ENCODE measurements at regions not wholly inside any gene's neighbourhood (a gene's known extent, or its start where the extent isn't known, plus 50 kb on each side); places are given as distances from the start of the nearest gene placed in this dataset.

- no peak for DNase-seq
- H3K27ac ChIP-seq (ENCODE audit: low read depth, low read length) = no peak overlapping the region
- peak overlapping the region in 6 of 8 donors; percentile 41 to 79 (median 60) for H3K4me3 Mint-ChIP-seq
- H3K27me3 ChIP-seq (ENCODE audit: insufficient read depth, low read length) = no peaks in the 10 kb centered on the region
- no peak overlapping the region for H3K4me3 ChIP-seq (ENCODE audit: low read length in 2 of 2)
- peaks cover 17 to 18% of the 10 kb centered on the region in 2 donors for H3K27me3 Mint-ChIP-seq
- H3K36me3 Mint-ChIP-seq = no peaks in the 10 kb centered on the region
- CTCF ChIA-PET (ENCODE audit: partially characterized antibody) = no interaction called here
- intact Hi-C loops (cut with micrococcal nuclease) = no loop called here
- no peaks in the 10 kb centered on the region for H3K4me1 ChIP-seq (ENCODE audit: insufficient read depth, low read length)
- POLR2A ChIA-PET (ENCODE audit: partially characterized antibody) = no interaction called here
- H3K9me3 ChIP-seq (ENCODE audit: control insufficient read depth in 1 of 2, low read length in 2 of 2) = no peaks in the 10 kb centered on the region
- no peaks in the 10 kb centered on the region for H3K36me3 ChIP-seq (ENCODE audit: insufficient read depth, low read length)
- H3K9me3 Mint-ChIP-seq = no peaks in the 10 kb centered on the region
- no peak overlapping the region for H3K27ac Mint-ChIP-seq
- peaks cover 0 to 1% (median 0%) of the 10 kb centered on the region in 4 donors for H3K4me1 Mint-ChIP-seq
These were observed 70.3 kb upstream of the PGBD5 start for GRCh38 chr1:230496451-230496850.

- Mint-ChIP-seq H3K9me3 (no peaks in the 10 kb centered on the region), H3K4me1 (peaks cover 0 to 1% (median 0%) of the 10 kb centered on the region in 4 donors), H3K27ac (peak overlapping the region in 1 of 7 donors; percentile 48), H3K4me3 (peak overlapping the region in 7 of 8 donors; percentile 41 to 79 (median 63)), H3K27me3 (peaks cover 17 to 18% of the 10 kb centered on the region in 2 donors), H3K36me3 (no peaks in the 10 kb centered on the region)
- ChIA-PET CTCF (ENCODE audit: partially characterized antibody) (no interaction called here), POLR2A (ENCODE audit: partially characterized antibody) (no interaction called here)
- Histone ChIP-seq H3K36me3 (ENCODE audit: insufficient read depth, low read length) (no peaks in the 10 kb centered on the region), H3K9me3 (ENCODE audit: control insufficient read depth in 1 of 2, low read length in 2 of 2) (no peaks in the 10 kb centered on the region), H3K4me1 (ENCODE audit: insufficient read depth, low read length) (no peaks in the 10 kb centered on the region), H3K4me3 (ENCODE audit: low read length in 2 of 2) (no peak overlapping the region), H3K27me3 (ENCODE audit: insufficient read depth, low read length) (no peaks in the 10 kb centered on the region), H3K27ac (ENCODE audit: low read depth, low read length) (no peak overlapping the region)
- intact Hi-C loops (cut with micrococcal nuclease) = no loop called here
- DNase-seq = peak in 1 of 5 donors; percentile 3
These were observed 69.8 kb upstream of the PGBD5 start for GRCh38 chr1:230495891-230496385.

GRCh38 chr1:230495076-230495475 is 68.9 kb upstream of the PGBD5 start:
- peaks cover 16 to 23% of the 10 kb centered on the region in 2 donors for H3K27me3 Mint-ChIP-seq
- Histone ChIP-seq H3K36me3 (ENCODE audit: insufficient read depth, low read length) (no peaks in the 10 kb centered on the region), H3K27ac (ENCODE audit: low read depth, low read length) (no peak overlapping the region), H3K27me3 (ENCODE audit: insufficient read depth, low read length) (no peaks in the 10 kb centered on the region), H3K4me1 (ENCODE audit: insufficient read depth, low read length) (no peaks in the 10 kb centered on the region), H3K4me3 (ENCODE audit: low read length in 2 of 2) (no peak overlapping the region), H3K9me3 (ENCODE audit: control insufficient read depth in 1 of 2, low read length in 2 of 2) (no peaks in the 10 kb centered on the region)
- peaks cover 0 to 1% (median 0%) of the 10 kb centered on the region in 4 donors for H3K4me1 Mint-ChIP-seq
- peak overlapping the region in 1 of 8 donors; percentile 6 for H3K4me3 Mint-ChIP-seq
- DNase-seq = no peak
- H3K9me3 Mint-ChIP-seq = no peaks in the 10 kb centered on the region
- H3K36me3 Mint-ChIP-seq = no peaks in the 10 kb centered on the region
- CTCF ChIA-PET (ENCODE audit: partially characterized antibody) = no interaction called here
- no peak overlapping the region for H3K27ac Mint-ChIP-seq
- intact Hi-C loops (cut with micrococcal nuclease) = no loop called here
- POLR2A ChIA-PET (ENCODE audit: partially characterized antibody) = no interaction called here

DNA sequence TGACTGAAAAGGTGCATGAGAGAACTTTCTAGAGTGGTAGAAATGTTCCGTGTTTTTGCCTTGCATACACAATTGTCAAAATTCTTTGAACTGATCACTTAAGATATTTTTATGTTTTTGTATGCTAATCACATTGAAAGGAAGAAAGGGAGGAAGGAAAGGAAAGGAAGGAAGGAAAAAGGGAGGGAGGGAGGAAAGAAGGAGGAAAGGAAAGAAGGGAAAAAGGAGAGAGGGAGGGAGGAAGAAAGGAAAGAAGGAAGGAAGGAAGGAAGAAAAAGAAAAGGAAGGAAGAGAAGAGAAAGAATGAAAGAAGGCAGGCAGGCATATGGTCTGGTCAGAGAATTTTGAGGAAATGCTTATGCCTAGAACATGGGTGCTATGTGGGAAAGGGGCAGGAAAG is 68.4 kb upstream of the PGBD5 start:
- DNase-seq = no peak
- intact Hi-C loops (cut with micrococcal nuclease) = no loop called here
- H3K9me3 Mint-ChIP-seq = no peaks in the 10 kb centered on the region
- ChIA-PET POLR2A (ENCODE audit: partially characterized antibody) (no interaction called here), CTCF (ENCODE audit: partially characterized antibody) (no interaction called here)
- no peaks in the 10 kb centered on the region for H3K9me3 ChIP-seq (ENCODE audit: control insufficient read depth in 1 of 2, low read length in 2 of 2)
- H3K4me1 ChIP-seq (ENCODE audit: insufficient read depth, low read length) = no peaks in the 10 kb centered on the region
- peaks cover 16 to 21% of the 10 kb centered on the region in 2 donors for H3K27me3 Mint-ChIP-seq
- H3K27ac Mint-ChIP-seq = peak overlapping the region in 1 of 7 donors; percentile 32
- no peak overlapping the region for H3K4me3 Mint-ChIP-seq
- H3K27me3 ChIP-seq (ENCODE audit: insufficient read depth, low read length) = no peaks in the 10 kb centered on the region
- H3K4me3 ChIP-seq (ENCODE audit: low read length in 2 of 2) = no peak overlapping the region
- H3K36me3 ChIP-seq (ENCODE audit: insufficient read depth, low read length) = no peaks in the 10 kb centered on the region
- no peaks in the 10 kb centered on the region for H3K36me3 Mint-ChIP-seq
- H3K4me1 Mint-ChIP-seq = peaks cover 0 to 1% (median 0%) of the 10 kb centered on the region in 4 donors
- no peak overlapping the region for H3K27ac ChIP-seq (ENCODE audit: low read depth, low read length)

- Histone ChIP-seq H3K36me3 (ENCODE audit: insufficient read depth, low read length) (no peaks in the 10 kb centered on the region), H3K9me3 (ENCODE audit: control insufficient read depth in 1 of 2, low read length in 2 of 2) (no peaks in the 10 kb centered on the region), H3K4me3 (ENCODE audit: low read length in 2 of 2) (no peak overlapping the region), H3K27me3 (ENCODE audit: insufficient read depth, low read length) (no peaks in the 10 kb centered on the region), H3K27ac (ENCODE audit: low read depth, low read length) (no peak overlapping the region), H3K4me1 (ENCODE audit: insufficient read depth, low read length) (no peaks in the 10 kb centered on the region)
- intact Hi-C loops (cut with micrococcal nuclease) = no loop called here
- Mint-ChIP-seq H3K4me1 (peaks cover 0 to 1% (median 0%) of the 10 kb centered on the region in 4 donors), H3K36me3 (no peaks in the 10 kb centered on the region), H3K9me3 (no peaks in the 10 kb centered on the region), H3K4me3 (no peak overlapping the region), H3K27me3 (peaks cover 14 to 19% of the 10 kb centered on the region in 2 donors), H3K27ac (no peak overlapping the region)
- CTCF ChIA-PET (ENCODE audit: partially characterized antibody) = no interaction called here
- DNase-seq = no peak
- POLR2A ChIA-PET (ENCODE audit: partially characterized antibody) = no interaction called here
These were observed 67.9 kb upstream of the PGBD5 start for GRCh38 chr1:230494026-230494425.

DNA sequence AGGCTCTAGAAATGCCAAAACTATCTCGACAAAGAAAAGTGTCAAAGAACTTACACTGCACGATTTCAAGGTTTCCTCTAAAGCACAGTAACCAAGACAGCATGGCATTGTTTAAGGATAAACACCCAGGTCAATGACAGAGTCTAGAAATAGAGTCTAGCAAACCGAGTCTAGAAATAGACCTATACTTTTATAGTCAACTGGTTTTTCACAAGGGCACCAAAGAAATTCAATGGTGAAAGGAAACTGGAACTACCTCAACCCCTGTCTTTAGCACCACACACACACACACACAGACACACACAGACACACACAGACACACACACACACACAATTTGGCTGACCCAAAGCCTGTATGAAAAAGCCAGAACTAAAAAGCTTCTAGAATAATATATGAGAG is 67.1 kb upstream of the PGBD5 start:
- no peak overlapping the region for H3K4me3 ChIP-seq (ENCODE audit: low read length in 2 of 2)
- no peaks in the 10 kb centered on the region for H3K4me1 ChIP-seq (ENCODE audit: insufficient read depth, low read length)
- POLR2A ChIA-PET (ENCODE audit: partially characterized antibody) = no interaction called here
- peaks cover 10 to 17% of the 10 kb centered on the region in 2 donors for H3K27me3 Mint-ChIP-seq
- no peak overlapping the region for H3K27ac ChIP-seq (ENCODE audit: low read depth, low read length)
- no peak overlapping the region for H3K27ac Mint-ChIP-seq
- H3K36me3 ChIP-seq (ENCODE audit: insufficient read depth, low read length) = no peaks in the 10 kb centered on the region
- no peak overlapping the region for H3K4me3 Mint-ChIP-seq
- no peaks in the 10 kb centered on the region for H3K27me3 ChIP-seq (ENCODE audit: insufficient read depth, low read length)
- DNase-seq = no peak
- no peaks in the 10 kb centered on the region for H3K36me3 Mint-ChIP-seq
- intact Hi-C loops (cut with micrococcal nuclease) = no loop called here
- H3K9me3 Mint-ChIP-seq = no peaks in the 10 kb centered on the region
- H3K9me3 ChIP-seq (ENCODE audit: control insufficient read depth in 1 of 2, low read length in 2 of 2) = no peaks in the 10 kb centered on the region
- peaks cover 0 to 1% (median 0%) of the 10 kb centered on the region in 4 donors for H3K4me1 Mint-ChIP-seq
- CTCF ChIA-PET (ENCODE audit: partially characterized antibody) = no interaction called here

- ChIA-PET CTCF (ENCODE audit: partially characterized antibody) (no interaction called here), POLR2A (ENCODE audit: partially characterized antibody) (no interaction called here)
- Mint-ChIP-seq H3K4me1 (no peaks in the 10 kb centered on the region), H3K27ac (no peak overlapping the region), H3K27me3 (peaks cover 8 to 13% of the 10 kb centered on the region in 2 donors), H3K36me3 (no peaks in the 10 kb centered on the region), H3K9me3 (peaks cover 0 to 2% (median 0%) of the 10 kb centered on the region in 8 donors), H3K4me3 (no peak overlapping the region)
- intact Hi-C loops (cut with micrococcal nuclease) = no loop called here
- Histone ChIP-seq H3K27me3 (ENCODE audit: insufficient read depth, low read length) (no peaks in the 10 kb centered on the region), H3K9me3 (ENCODE audit: control insufficient read depth in 1 of 2, low read length in 2 of 2) (no peaks in the 10 kb centered on the region), H3K4me1 (ENCODE audit: insufficient read depth, low read length) (no peaks in the 10 kb centered on the region), H3K4me3 (ENCODE audit: low read length in 2 of 2) (no peak overlapping the region), H3K36me3 (ENCODE audit: insufficient read depth, low read length) (no peaks in the 10 kb centered on the region), H3K27ac (ENCODE audit: low read depth, low read length) (no peak overlapping the region)
- DNase-seq = no peak
These were observed 64.3 kb upstream of the PGBD5 start for GRCh38 chr1:230490436-230490835.
